T-cell (primary cell): ENCODE measurements at regions not wholly inside any gene's neighbourhood (a gene's known extent, or its start where the extent isn't known, plus 50 kb on each side); places are given as distances from the start of the nearest gene placed in this dataset.

Source experiments
- ATAC-seq, 4 experiments: fragments of 200-7000 bp in 3 of 4; fragments of 150-1000 bp in 1 of 4; cut with Tn5 transposase; replicated peaks in 1 of 4; 1 replicate in 3 of 4; 2 replicates in 1 of 4; pipeline ENCODE4 v1.10.0; 2021; ENCODE audit warnings: moderate library complexity in 3 of 4, mild to moderate bottlenecking in 2 of 4, moderate number of reproducible peaks in 1 of 4
- CTCF ChIA-PET, 2 donors: fragments of 300-600 bp; sonication (Branson Sonifier 250); formaldehyde crosslinking; loops; one replicate each; lab custom pipeline; 2022; ENCODE audit warnings: antibody characterized with exemption in 2 of 2; lab: Charles Lee
- POLR2A ChIA-PET, 2 donors: fragments of 300-600 bp; sonication (Branson Sonifier 250); formaldehyde crosslinking; loops; one replicate each; lab custom pipeline; 2022; ENCODE audit warnings: antibody characterized with exemption in 2 of 2; lab: Charles Lee
- DNase-seq, 35 experiments: peaks; one replicate each; pipeline versions ENCODE4 v3.0.0 to v3.0.0-alpha.2; 2013 to 2023
- H3K27ac ChIP-seq: one replicate; pipeline ENCODE4 v1.5.1; 2013; ENCODE audit warnings: low read length
- H3K27me3 ChIP-seq, 2 experiments: replicated peaks in 1 of 2; 1 replicate in 1 of 2; 2 replicates in 1 of 2; pipeline versions ENCODE4 v1.6.1 to v1.7.0; 2013; ENCODE audit warnings: low read length in 1 of 2, mixed read lengths in 1 of 2; ENCODE audit not compliant: control insufficient read depth in 2 of 2, insufficient read depth in 2 of 2; ENCODE audit errors: extremely low read depth in 1 of 2
- H3K36me3 ChIP-seq, 2 donors: 1 replicate in 1 of 2; 2 replicates in 1 of 2; pipeline versions ENCODE4 v1.6.1 to v1.7.0; 2013; ENCODE audit warnings: low read length in 1 of 2; ENCODE audit not compliant: control insufficient read depth in 2 of 2, insufficient read depth in 1 of 2; ENCODE audit errors: extremely low read depth in 1 of 2
- H3K4me1 ChIP-seq, 2 experiments: 1 replicate in 1 of 2; 2 replicates in 1 of 2; pipeline versions ENCODE4 v1.6.1 to v1.7.0; 2013; ENCODE audit warnings: low read length in 2 of 2, mixed read lengths in 1 of 2; ENCODE audit not compliant: insufficient read depth in 2 of 2, control insufficient read depth in 1 of 2; ENCODE audit errors: extremely low read depth in 1 of 2
- H3K4me3 ChIP-seq, 2 donors: 1 replicate in 1 of 2; 2 replicates in 1 of 2; pipeline versions ENCODE4 v1.5.1 to v1.7.0; 2013; ENCODE audit warnings: mild to moderate bottlenecking in 2 of 2, low read length in 1 of 2, moderate library complexity in 1 of 2; ENCODE audit not compliant: control insufficient read depth in 1 of 2; ENCODE audit errors: extremely low read depth in 1 of 2
- H3K9me3 ChIP-seq: 2 replicates; pipeline ENCODE4 v1.7.0; 2013
- H3K27ac Mint-ChIP-seq, 2 donors: one replicate each; pipeline ENCODE4 v1.8.0; 2020 to 2021; ENCODE audit warnings: mild to moderate bottlenecking in 2 of 2, mixed read lengths in 2 of 2
- H3K27me3 Mint-ChIP-seq, 2 donors: one replicate each; pipeline ENCODE4 v1.8.0; 2021 to 2022; ENCODE audit warnings: mixed read lengths in 2 of 2
- H3K36me3 Mint-ChIP-seq: one replicate; pipeline ENCODE4 v1.8.0; 2021; ENCODE audit warnings: mixed read lengths
- H3K4me1 Mint-ChIP-seq, 3 donors: one replicate each; pipeline ENCODE4 v1.8.0; 2020 to 2022; ENCODE audit warnings: mixed read lengths in 3 of 3, mild to moderate bottlenecking in 1 of 3
- H3K4me3 Mint-ChIP-seq, 3 donors: one replicate each; pipeline ENCODE4 v1.8.0; 2020 to 2022; ENCODE audit warnings: mild to moderate bottlenecking in 3 of 3, mixed read lengths in 3 of 3, moderate library complexity in 3 of 3
- H3K9me3 Mint-ChIP-seq, 3 donors: one replicate each; pipeline ENCODE4 v1.8.0; 2020 to 2022; ENCODE audit warnings: mixed read lengths in 3 of 3
- WGBS: methylation state at CpG from one replicate; pipeline ENCODE4 v1.1.5; 2013; ENCODE audit warnings: missing lambda C conversion rate; ENCODE audit not compliant: insufficient coverage; 5-methylcytosine and 5-hydroxymethylcytosine counted together

DNA sequence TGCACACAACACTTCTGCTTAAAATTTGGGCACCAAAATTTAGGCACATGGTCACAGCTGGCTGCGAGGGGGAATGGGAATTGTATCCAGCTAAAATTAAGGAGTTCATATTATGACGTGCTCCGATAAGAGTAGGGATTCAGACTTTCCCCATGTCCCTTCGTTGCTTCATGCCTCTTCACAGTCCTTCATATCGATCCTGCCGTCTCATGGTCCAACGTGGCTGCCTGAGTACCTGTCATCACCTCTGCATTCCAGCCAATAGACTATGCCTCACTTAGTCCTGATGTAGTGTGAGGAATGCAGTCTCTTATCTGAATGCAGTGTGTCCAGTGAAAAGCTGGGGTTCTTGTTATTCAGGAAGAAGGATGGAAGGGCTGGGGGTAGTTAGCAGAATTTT lies 108.6 kb downstream of the SIK1 start:
- Histone ChIP-seq H3K27ac (no peak overlapping the region), H3K27me3 (peaks cover 0 to 51% of the 10 kb centered on the region in 2 experiments), H3K4me1 (peaks cover 0 to 4% of the 10 kb centered on the region in 2 experiments), H3K4me3 (no peak overlapping the region), H3K36me3 (no peaks in the 10 kb centered on the region), H3K9me3 (no peaks in the 10 kb centered on the region)
- Mint-ChIP-seq H3K4me1 (peaks cover 0 to 6% (median 2%) of the 10 kb centered on the region in 3 donors), H3K9me3 (peaks cover 0 to 4% (median 0%) of the 10 kb centered on the region in 3 donors), H3K27ac (no peak overlapping the region), H3K4me3 (no peak overlapping the region), H3K27me3 (peaks cover 10 to 20% of the 10 kb centered on the region in 2 donors), H3K36me3 (no peaks in the 10 kb centered on the region)
- ATAC-seq: no peak
- POLR2A ChIA-PET: no interaction called here
- DNase-seq: no peak
- CTCF ChIA-PET: no interaction called here
- WGBS: 100% methylated on average over 2 of the region's 7 CpGs

DNA sequence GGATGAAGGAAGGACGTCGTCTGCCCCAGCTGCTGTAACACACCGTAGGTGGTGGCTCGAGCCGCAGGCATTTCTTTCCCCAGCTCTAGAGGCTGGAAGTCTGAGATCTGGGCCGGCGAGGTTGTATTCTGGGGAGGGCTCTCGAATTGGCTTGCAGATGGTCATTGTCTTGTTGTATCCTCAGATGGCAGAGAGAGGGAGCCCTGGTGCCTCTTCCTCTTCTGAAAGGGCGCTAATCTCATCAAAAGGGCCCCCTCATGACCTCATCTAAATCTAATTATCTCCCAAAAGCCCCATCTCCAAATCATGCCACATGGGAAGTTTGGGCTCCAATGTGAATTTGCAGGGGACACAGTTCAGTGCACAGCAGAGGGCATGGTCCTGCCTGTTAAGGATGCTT lies 109.0 kb downstream of the SIK1 start:
- H3K27me3 Mint-ChIP-seq: peaks cover 10 to 20% of the 10 kb centered on the region in 2 donors
- CTCF ChIA-PET: no interaction called here
- no peak for DNase-seq
- no peak overlapping the region for H3K4me3 Mint-ChIP-seq
- H3K27ac ChIP-seq: no peak overlapping the region
- no peaks in the 10 kb centered on the region for H3K9me3 ChIP-seq
- H3K4me3 ChIP-seq: no peak overlapping the region
- peaks cover 0 to 4% of the 10 kb centered on the region in 2 experiments for H3K4me1 ChIP-seq
- no peaks in the 10 kb centered on the region for H3K36me3 ChIP-seq
- H3K9me3 Mint-ChIP-seq: peaks cover 0 to 4% (median 0%) of the 10 kb centered on the region in 3 donors
- no peak for ATAC-seq
- no peaks in the 10 kb centered on the region for H3K36me3 Mint-ChIP-seq
- 79% methylated on average over 8 of the region's 9 CpGs for WGBS
- H3K4me1 Mint-ChIP-seq: peaks cover 0 to 6% (median 2%) of the 10 kb centered on the region in 3 donors
- peaks cover 0 to 51% of the 10 kb centered on the region in 2 experiments for H3K27me3 ChIP-seq
- no peak overlapping the region for H3K27ac Mint-ChIP-seq
- POLR2A ChIA-PET: no interaction called here

DNA sequence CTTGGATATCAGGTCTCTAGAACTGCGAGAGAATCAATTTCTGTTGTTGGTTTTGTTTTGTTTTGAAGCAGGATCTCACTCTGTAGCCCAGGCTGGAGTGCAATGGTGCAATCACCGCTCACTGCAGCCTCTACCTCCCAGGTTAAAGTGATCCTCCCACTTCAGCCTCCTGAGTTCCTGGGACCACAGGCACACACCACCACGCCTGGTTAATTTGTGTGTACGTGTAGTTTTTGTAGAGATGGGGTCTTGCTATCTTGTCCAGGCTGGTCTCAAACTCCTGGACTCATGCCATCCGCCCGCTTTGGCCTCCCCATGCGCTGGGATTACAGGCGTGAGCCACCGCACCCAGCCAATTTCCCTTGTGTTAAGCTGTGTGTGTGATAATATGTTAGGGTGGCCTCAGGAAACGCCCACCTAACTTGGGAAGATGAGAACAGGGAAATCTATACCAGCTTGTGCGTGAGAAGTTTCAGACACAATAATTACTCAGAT lies 109.6 kb downstream of the SIK1 start:
- ChIA-PET CTCF (no interaction called here), POLR2A (no interaction called here)

DNA sequence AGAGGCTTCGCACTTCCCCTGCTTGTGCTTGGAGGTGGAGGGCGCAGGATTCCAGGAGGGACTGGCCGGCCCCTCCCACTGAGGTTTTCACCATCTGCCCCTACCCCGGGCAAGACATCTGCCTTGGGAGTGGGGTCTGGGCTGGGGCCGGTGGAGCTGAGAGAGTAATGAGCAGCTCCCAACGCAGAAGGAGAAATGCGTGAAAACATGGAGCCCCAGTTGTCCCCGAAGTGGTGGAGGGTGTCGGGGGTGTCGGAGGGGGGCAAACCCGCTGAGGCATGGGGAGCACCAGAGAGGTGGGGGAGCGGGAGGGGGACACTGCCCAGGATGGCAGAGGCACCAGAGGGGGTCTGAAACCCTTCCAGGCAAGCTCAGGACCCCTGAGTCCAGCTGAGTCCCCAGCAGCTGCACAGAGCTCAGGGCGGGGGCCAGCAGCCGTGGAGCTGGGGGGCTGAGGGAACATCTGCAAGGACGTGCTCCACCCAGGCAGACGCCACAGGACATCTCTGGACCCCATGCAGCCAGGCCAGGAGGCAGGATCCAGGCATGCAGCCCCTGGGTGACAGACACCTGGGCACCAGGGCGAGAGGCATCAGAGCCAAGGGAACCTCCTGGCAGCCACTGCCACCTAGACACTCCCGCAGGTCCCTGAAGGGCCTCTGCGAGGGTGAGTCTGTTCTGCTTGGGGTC lies 110.6 kb downstream of the SIK1 start:
- Mint-ChIP-seq H3K4me1 (peaks cover 0 to 6% (median 2%) of the 10 kb centered on the region in 3 donors), H3K36me3 (no peaks in the 10 kb centered on the region), H3K27ac (no peak overlapping the region), H3K4me3 (no peak overlapping the region), H3K27me3 (peaks cover 10 to 17% of the 10 kb centered on the region in 2 donors), H3K9me3 (peaks cover 0 to 4% (median 0%) of the 10 kb centered on the region in 3 donors)
- CTCF ChIA-PET: no interaction called here
- no peak overlapping the region for H3K4me3 ChIP-seq
- H3K4me1 ChIP-seq: peaks cover 0 to 4% of the 10 kb centered on the region in 2 experiments
- no peaks in the 10 kb centered on the region for H3K36me3 ChIP-seq
- POLR2A ChIA-PET: no interaction called here
- DNase-seq: no peak
- no peaks in the 10 kb centered on the region for H3K9me3 ChIP-seq
- WGBS: 79% methylated on average over 14 of the region's 19 CpGs
- H3K27me3 ChIP-seq: peaks cover 0 to 54% of the 10 kb centered on the region in 2 experiments
- H3K27ac ChIP-seq: no peak overlapping the region
- ATAC-seq: no peak

More for the DNA sequence above, 109.6 kb downstream of the SIK1 start:
- peaks cover 0 to 6% (median 2%) of the 10 kb centered on the region in 3 donors for H3K4me1 Mint-ChIP-seq
- H3K9me3 Mint-ChIP-seq: peaks cover 0 to 4% (median 0%) of the 10 kb centered on the region in 3 donors
- H3K27ac Mint-ChIP-seq: no peak overlapping the region
- H3K27ac ChIP-seq: no peak overlapping the region
- H3K4me3 ChIP-seq: no peak overlapping the region
- no peaks in the 10 kb centered on the region for H3K9me3 ChIP-seq
- WGBS: 97% methylated on average over 6 of the region's 11 CpGs
- peaks cover 0 to 54% of the 10 kb centered on the region in 2 experiments for H3K27me3 ChIP-seq
- no peak for DNase-seq
- H3K4me3 Mint-ChIP-seq: no peak overlapping the region
- peaks cover 10 to 20% of the 10 kb centered on the region in 2 donors for H3K27me3 Mint-ChIP-seq
- peaks cover 0 to 4% of the 10 kb centered on the region in 2 experiments for H3K4me1 ChIP-seq
- no peak for ATAC-seq
- H3K36me3 ChIP-seq: no peaks in the 10 kb centered on the region
- no peaks in the 10 kb centered on the region for H3K36me3 Mint-ChIP-seq

DNA sequence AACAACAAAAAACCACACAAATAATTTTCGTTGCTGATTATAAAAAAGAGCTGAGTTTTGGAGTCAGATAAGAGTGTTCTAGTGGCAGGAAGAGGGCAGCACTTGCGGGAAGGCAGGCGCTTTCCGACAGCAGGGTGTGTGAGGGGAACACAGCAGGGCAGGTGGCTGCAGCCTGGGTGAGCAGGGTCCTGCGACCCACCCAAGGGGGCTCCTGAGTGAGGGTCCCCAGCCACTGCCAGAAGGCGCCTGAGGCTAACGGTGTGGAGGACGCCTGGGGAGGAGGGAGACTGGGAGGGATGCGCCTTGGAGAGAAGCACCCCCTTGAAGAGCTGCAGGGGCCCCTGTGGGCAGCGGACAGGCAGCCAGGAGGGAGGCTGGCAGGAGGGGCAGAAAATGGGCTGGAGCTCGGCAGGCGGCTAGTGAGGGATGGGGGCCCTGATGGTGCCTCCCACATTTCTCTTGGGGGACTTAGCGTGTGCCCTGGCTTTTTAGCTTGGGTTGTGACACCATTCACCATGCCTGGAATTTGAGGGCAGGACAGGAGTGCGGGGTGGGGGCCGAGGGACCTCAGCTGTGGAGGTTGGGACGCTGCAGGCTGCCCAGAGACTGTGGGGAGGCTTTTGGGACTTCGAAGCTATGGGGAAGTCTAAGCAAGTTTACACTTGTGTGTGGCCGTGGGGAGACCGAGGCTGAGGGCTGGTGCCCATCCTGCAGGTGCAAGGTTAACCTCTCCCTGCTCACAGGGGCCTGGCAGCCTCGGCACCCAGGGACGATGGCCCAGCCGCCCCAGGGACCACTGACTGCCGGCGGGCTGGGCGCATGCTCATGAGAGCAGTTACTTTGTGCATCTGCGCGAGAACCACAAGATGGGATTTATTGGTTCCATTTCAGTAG lies 111.4 kb downstream of the SIK1 start:
- H3K36me3 ChIP-seq: no peaks in the 10 kb centered on the region
- DNase-seq: peak in 28 of 35 experiments; percentile 6 to 49 (median 28)
- Mint-ChIP-seq H3K36me3 (no peaks in the 10 kb centered on the region), H3K4me3 (no peak overlapping the region), H3K4me1 (peaks cover 0 to 6% (median 2%) of the 10 kb centered on the region in 3 donors), H3K27ac (no peak overlapping the region), H3K9me3 (peaks cover 0 to 4% (median 0%) of the 10 kb centered on the region in 3 donors), H3K27me3 (peaks cover 10 to 17% of the 10 kb centered on the region in 2 donors)
- ChIA-PET CTCF (interaction anchor here in 1 of 2 donors (0.7 kb wide), 1 partner anchor 35 kb away, joined by 3 read pairs; no protein-coding TSS in a partner anchor), POLR2A (no interaction called here)
- no peaks in the 10 kb centered on the region for H3K9me3 ChIP-seq
- peak; percentile 20 to 81 (median 42) for ATAC-seq
- H3K4me3 ChIP-seq: no peak overlapping the region
- no peak overlapping the region for H3K27ac ChIP-seq
- H3K27me3 ChIP-seq: peaks cover 0 to 49% of the 10 kb centered on the region in 2 experiments
- peaks cover 0 to 4% of the 10 kb centered on the region in 2 experiments for H3K4me1 ChIP-seq
- WGBS: 61% methylated on average over 24 of the region's 27 CpGs

DNA sequence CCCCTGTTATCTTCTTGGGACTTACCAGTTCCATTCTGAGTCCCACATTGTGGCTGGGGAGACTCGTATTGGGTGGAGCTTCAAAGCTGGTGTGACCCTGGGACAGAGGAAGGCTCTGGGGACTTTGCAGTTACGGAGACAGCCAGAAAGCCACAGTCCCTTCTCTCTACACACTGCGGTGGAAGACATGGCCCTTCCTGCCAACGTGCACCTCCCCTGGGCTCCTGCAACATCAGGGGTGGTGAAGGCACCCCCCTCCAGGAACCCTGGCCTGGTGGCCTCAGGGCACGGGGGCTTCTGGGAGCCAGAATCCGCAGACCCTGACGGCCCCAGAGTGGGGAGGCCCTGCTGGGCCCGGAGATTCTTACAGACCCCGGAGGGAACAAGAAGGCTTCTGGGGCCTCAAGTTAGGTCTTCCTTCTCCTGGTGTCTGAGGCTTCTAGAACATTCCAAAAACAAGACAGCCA lies 113.0 kb downstream of the SIK1 start:
- H3K27ac Mint-ChIP-seq: no peak overlapping the region
- Histone ChIP-seq H3K9me3 (no peaks in the 10 kb centered on the region), H3K27ac (no peak overlapping the region), H3K27me3 (peaks cover 0 to 46% of the 10 kb centered on the region in 2 experiments), H3K4me1 (peaks cover 0 to 4% of the 10 kb centered on the region in 2 experiments), H3K4me3 (no peak overlapping the region), H3K36me3 (no peaks in the 10 kb centered on the region)
- peaks cover 10 to 17% of the 10 kb centered on the region in 2 donors for H3K27me3 Mint-ChIP-seq
- DNase-seq (no peak), ATAC-seq (no peak)
- CTCF ChIA-PET: no interaction called here
- no peak overlapping the region for H3K4me3 Mint-ChIP-seq
- no peaks in the 10 kb centered on the region for H3K36me3 Mint-ChIP-seq
- POLR2A ChIA-PET: no interaction called here
- peaks cover 0 to 6% (median 2%) of the 10 kb centered on the region in 3 donors for H3K4me1 Mint-ChIP-seq
- peaks cover 0 to 4% (median 0%) of the 10 kb centered on the region in 3 donors for H3K9me3 Mint-ChIP-seq
- 90% methylated on average over 4 of the region's 9 CpGs for WGBS
